MCF 10A (cell line): ENCODE measurements at regions not wholly inside any gene's neighbourhood (a gene's known extent, or its start where the extent isn't known, plus 50 kb on each side); places are given as distances from the start of the nearest gene placed in this dataset.

Experiments
- BruUV-seq: library from RNA; stranded (reverse); fragments of 400-500 nt; replicated peaks from 2 replicates; lab custom pipeline; 2021; lab: Mats Ljungman, UMichigan
- CTCF ChIA-PET: fragments of 300-600 bp; sonication (Branson Sonifier 250); formaldehyde crosslinking; extraction: SDS; loops from one replicate; lab custom pipeline; 2021; ENCODE audit warnings: antibody characterized with exemption, inconsistent platforms; lab: Yijun Ruan, JAX
- POLR2A ChIA-PET: fragments of 300-600, 350-650 bp; sonication (Branson Sonifier 250); formaldehyde crosslinking; extraction: SDS; loops from one replicate; lab custom pipeline; 2020; ENCODE audit warnings: antibody characterized with exemption, inconsistent platforms; lab: Yijun Ruan, JAX
- DNase-seq: peaks from one replicate; pipeline ENCODE4 v3.0.0-alpha.2; 2018; ENCODE audit not compliant: unreplicated experiment
- H3K27ac Mint-ChIP-seq: one replicate; pipeline ENCODE4 v1.8.0; 2022; ENCODE audit warnings: mild to moderate bottlenecking, low read depth, mixed read lengths; ENCODE audit not compliant: unreplicated experiment
- H3K27me3 Mint-ChIP-seq: one replicate; pipeline ENCODE4 v1.8.0; 2022; ENCODE audit warnings: mixed read lengths; ENCODE audit not compliant: insufficient read depth, unreplicated experiment
- H3K36me3 Mint-ChIP-seq: one replicate; pipeline ENCODE4 v1.8.0; 2022; ENCODE audit warnings: mild to moderate bottlenecking, moderate library complexity, mixed read lengths; ENCODE audit not compliant: insufficient read depth, unreplicated experiment
- H3K4me1 Mint-ChIP-seq: one replicate; pipeline ENCODE4 v1.8.0; 2022; ENCODE audit warnings: mixed read lengths; ENCODE audit not compliant: insufficient read depth, unreplicated experiment
- H3K4me3 Mint-ChIP-seq: one replicate; pipeline ENCODE4 v1.8.0; 2022; ENCODE audit warnings: mild to moderate bottlenecking, moderate library complexity, mixed read lengths; ENCODE audit not compliant: unreplicated experiment
- H3K9me3 Mint-ChIP-seq: one replicate; pipeline ENCODE4 v1.8.0; 2022; ENCODE audit warnings: mixed read lengths; ENCODE audit not compliant: unreplicated experiment
- intact Hi-C: fragments of 100-400 bp; cut with micrococcal nuclease; formaldehyde crosslinking; loops from 2 replicates; pipeline ENCODE4 v1.14.1; 2022
- TF ChIP-seq, protein P1 (sequence below): fragments of 200-600 bp; IDR thresholded peaks from one replicate; pipeline ENCODE4 v1.8.0; 2022; ENCODE audit warnings: antibody characterized with exemption, mild to moderate bottlenecking; ENCODE audit not compliant: unreplicated experiment

DNA sequence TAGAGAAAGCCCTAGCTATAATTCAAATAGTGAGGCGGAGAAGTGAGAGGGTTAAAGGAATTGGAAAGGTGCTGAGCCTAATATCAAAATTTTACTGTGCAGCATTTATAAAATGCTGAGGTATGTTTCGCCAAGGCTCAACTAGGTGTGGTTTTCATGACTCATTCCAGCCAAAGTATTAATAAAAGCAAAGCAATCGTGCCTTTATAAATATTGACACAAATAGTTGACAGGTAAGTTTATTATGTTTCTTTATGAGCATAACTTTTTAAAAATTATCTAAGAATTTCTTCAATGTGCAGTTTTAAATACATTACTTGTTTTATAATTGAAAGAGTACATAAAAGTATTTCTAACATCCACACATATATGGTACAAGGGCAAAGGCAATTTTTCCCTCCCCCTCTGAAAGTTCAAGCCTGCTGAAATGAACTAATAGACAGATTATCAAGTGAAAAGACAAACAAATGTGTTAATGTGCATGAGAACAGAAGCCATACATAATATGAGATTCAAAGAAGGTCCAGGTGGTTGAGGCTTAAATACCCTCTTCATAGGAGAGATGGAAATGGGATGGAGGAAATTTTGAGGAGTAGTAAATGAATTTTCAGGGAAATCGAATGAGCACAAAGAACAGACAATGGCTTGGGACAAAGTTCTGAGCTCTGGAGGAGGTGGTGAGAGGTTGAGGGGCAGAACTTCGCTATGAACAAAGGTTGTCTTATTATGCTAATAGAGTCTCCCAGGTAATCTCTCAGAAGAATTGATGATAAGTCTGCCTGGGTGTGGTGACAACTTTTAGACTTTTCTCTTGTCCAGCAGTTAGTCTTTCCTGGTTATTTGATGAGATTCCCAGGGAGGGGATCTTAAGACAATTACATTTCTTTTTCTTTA, 326.5 kb downstream of the BUD13 start:
- ChIA-PET CTCF (interaction anchor here (0.5 to 1.2 kb wide), 5 partner anchors 8 to 1752 kb away, joined by 3 to 6 read pairs (median 3); no protein-coding TSS in a partner anchor), POLR2A (no interaction called here)
- no peaks in the 10 kb centered on the region for H3K36me3 Mint-ChIP-seq
- no peak overlapping the region for H3K4me3 Mint-ChIP-seq
- no peaks in the 10 kb centered on the region for H3K9me3 Mint-ChIP-seq
- no TSS peak for BruUV-seq
- no peak overlapping the region for H3K27ac Mint-ChIP-seq
- peaks cover 11% of the 10 kb centered on the region for H3K27me3 Mint-ChIP-seq
- H3K4me1 Mint-ChIP-seq: no peaks in the 10 kb centered on the region
- intact Hi-C loops: no loop called here
- TF ChIP-seq, protein P1, sequence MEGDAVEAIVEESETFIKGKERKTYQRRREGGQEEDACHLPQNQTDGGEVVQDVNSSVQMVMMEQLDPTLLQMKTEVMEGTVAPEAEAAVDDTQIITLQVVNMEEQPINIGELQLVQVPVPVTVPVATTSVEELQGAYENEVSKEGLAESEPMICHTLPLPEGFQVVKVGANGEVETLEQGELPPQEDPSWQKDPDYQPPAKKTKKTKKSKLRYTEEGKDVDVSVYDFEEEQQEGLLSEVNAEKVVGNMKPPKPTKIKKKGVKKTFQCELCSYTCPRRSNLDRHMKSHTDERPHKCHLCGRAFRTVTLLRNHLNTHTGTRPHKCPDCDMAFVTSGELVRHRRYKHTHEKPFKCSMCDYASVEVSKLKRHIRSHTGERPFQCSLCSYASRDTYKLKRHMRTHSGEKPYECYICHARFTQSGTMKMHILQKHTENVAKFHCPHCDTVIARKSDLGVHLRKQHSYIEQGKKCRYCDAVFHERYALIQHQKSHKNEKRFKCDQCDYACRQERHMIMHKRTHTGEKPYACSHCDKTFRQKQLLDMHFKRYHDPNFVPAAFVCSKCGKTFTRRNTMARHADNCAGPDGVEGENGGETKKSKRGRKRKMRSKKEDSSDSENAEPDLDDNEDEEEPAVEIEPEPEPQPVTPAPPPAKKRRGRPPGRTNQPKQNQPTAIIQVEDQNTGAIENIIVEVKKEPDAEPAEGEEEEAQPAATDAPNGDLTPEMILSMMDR: no peak
- no peak for DNase-seq

DNA sequence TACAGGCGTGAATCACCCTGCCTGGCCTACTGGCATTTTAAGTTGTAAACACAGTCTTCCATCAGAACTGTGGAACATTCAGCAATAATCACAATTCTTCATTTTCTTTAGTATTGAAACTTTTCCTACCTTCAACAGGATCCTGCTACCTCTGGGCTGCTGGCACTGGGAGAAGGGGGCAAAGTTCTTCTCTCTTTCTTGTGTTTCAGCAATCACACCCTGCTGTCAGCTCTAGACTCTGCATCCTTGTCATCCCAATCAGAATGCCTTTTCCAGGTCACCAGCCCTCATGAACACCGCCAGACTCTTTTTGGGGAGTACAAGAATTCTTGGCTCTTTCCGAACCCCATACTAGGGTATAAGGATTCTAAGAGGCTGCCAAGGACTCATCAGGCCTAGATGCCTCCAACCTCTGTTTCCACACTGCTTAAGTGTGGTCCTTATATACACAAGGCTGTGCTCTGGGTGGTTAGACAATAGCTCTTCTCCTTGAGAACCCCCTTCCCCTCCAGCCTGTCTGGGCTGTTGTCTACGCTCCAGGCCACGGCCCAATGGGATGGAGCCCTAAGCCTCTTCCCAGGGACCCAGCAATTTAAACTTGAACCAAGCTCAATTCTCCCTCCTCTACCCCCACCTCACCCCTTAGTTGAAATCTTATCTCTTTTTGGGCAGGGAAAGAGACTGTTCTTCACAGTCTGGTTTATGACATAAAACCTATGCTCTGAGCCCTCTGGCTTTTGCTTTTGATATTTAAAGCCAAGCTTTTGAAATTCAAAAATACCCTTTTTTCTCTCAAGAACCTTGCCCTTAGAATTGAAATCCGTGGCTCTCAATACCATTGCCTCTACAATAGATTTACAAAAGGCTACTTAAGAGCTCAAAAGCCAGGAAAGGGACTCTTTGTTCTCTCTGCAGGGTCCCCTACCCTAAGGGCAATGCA, 327.4 kb downstream of the BUD13 start:
- TF ChIP-seq, protein P1: no peak
- no peak for DNase-seq
- no peak overlapping the region for H3K4me3 Mint-ChIP-seq
- H3K27ac Mint-ChIP-seq: no peak overlapping the region
- CTCF ChIA-PET: interaction anchor here (0.5 to 1.2 kb wide), 4 partner anchors 9 to 1753 kb away, joined by 3 to 6 read pairs (median 3); no protein-coding TSS in a partner anchor
- no TSS peak for BruUV-seq
- H3K4me1 Mint-ChIP-seq: no peaks in the 10 kb centered on the region
- H3K27me3 Mint-ChIP-seq: peaks cover 11% of the 10 kb centered on the region
- peaks cover 3% of the 10 kb centered on the region for H3K9me3 Mint-ChIP-seq
- intact Hi-C loops: no loop called here
- H3K36me3 Mint-ChIP-seq: no peaks in the 10 kb centered on the region
- POLR2A ChIA-PET: no interaction called here

DNA sequence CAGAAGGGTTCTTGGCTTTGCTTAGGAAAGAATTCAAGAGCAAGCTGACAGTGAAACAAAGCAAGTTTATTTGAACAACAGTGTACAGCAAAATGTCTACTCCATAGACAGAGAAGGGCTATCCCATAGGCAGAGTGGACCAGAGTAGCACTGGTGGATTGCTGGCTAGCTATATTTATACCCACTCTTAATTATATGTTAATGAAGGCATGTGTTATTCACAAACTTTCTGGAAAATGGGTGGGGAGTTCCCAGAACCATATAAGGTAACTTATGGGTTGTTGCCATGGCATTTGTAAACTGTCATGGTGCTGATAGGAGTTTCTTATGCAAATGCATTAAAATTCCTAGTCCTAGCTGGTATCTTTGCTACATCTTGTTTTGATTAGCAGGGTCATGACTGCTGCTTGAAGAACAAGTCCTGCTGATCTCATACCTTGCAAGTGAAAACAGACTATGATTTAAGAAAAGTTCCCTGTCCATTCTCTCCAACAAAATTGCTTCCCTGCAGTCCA, 330.5 kb downstream of the BUD13 start:
- intact Hi-C loops: no loop called here
- no peak overlapping the region for H3K4me3 Mint-ChIP-seq
- ChIA-PET CTCF (no interaction called here), POLR2A (no interaction called here)
- DNase-seq: no peak
- no peaks in the 10 kb centered on the region for H3K4me1 Mint-ChIP-seq
- no peak overlapping the region for H3K27ac Mint-ChIP-seq
- BruUV-seq: no TSS peak
- H3K36me3 Mint-ChIP-seq: no peaks in the 10 kb centered on the region
- H3K9me3 Mint-ChIP-seq: peaks cover 13% of the 10 kb centered on the region
- TF ChIP-seq, protein P1: no peak
- H3K27me3 Mint-ChIP-seq: peaks cover 20% of the 10 kb centered on the region

DNA sequence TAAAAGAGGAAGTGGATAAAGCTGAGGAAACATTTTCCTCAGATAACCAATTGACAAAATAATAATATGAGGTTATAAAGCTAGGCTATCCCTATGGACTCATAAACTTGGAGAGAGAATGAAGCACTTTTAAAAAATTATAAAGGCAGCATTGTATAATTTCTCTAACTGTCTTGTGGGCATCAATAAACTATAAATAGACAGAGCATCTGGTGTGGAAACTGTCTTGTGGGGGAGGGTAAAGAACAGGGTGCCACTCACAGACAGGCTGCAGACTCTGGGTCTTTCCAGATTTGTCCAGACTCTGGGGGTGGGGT, 333.5 kb downstream of the BUD13 start:
- POLR2A ChIA-PET: no interaction called here

More for the DNA sequence above, 333.5 kb downstream of the BUD13 start:
- Mint-ChIP-seq H3K9me3 (peaks cover 18% of the 10 kb centered on the region), H3K4me1 (no peaks in the 10 kb centered on the region), H3K36me3 (no peaks in the 10 kb centered on the region), H3K4me3 (no peak overlapping the region), H3K27me3 (peaks cover 9% of the 10 kb centered on the region), H3K27ac (no peak overlapping the region)
- intact Hi-C loops: no loop called here
- no TSS peak for BruUV-seq
- no peak for DNase-seq
- TF ChIP-seq, protein P1: no peak
- CTCF ChIA-PET: no interaction called here
